HG03025 (cell line): ENCODE measurements at regions not wholly inside any gene's neighbourhood (a gene's known extent, or its start where the extent isn't known, plus 50 kb on each side); places are given as distances from the start of the nearest gene placed in this dataset.
"Not testable (repeated sequence)": the region's sequence is repeated elsewhere in the genome, so short reads cannot be mapped to it uniquely, and the experiment has no call there.

Experiments used
- ATAC-seq: cut with Tn5 transposase; IDR thresholded peaks from one replicate; pipeline ENCODE4 v1.9.1; 2021; ENCODE audit warnings: mild to moderate bottlenecking, moderate library complexity; ENCODE audit not compliant: unreplicated experiment, low FRiP score

DNA sequence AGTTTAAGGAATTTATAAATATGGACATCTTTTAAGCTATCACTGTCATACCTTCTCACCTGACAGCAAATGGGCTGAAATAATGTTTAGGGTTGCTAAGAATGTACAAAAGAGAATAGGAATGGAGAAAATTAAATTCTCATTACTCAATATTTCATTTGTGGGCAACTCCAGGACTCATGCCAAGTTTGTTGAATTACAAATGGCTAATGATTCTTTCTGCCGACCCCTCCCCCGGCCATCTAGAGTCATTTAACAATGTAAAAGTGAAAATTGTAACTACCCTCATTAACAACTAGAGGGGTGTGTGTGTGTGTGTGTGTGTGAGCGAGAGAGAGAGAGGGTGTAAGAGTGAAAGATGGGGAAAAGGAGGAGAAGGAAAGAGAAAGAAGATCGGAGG lies 708.5 kb upstream of the FAM98A start:
- ATAC-seq = no peak

DNA sequence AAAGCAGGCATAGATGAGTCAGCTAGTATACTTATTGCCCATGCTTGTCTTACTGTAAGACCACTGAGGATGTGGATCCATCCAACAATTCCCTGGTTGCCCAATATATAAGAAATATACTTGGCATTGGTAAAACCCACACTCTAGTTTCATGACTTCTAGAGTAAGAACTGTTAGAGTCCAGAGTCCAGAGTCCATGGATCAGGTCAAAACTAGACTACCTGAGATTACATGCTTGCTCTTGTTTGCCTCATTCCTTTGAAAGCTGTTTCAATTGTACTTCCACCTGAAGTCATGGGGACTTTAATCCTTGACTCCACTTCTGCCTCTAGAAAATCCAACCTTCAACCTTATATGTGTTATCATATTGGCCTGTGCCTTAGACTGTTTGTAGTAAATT lies 707.6 kb upstream of the FAM98A start:
- no peak for ATAC-seq

- no peak for ATAC-seq
These were observed 706.5 kb upstream of the FAM98A start for GRCh38 chr2:34305587-34305986.

DNA sequence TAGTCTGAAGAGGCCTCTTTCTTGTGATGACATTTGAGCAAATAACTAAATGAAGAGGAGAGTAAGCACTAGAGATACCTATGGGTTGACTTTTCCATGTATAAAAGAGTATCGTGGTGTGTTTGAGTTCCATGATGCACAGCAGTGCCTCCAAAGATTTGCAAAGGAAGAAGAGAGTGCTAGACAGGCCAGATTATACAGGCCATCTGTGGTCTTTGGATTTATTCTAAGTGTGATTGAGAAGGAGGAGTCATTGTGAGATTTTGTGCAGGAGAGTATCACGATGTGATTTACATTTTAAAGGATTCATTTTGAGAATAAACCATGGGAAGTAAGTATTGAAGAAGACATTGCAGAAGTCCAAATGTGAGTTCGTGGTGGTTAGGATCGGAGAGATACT lies 695.9 kb upstream of the FAM98A start:
- ATAC-seq = no peak

DNA sequence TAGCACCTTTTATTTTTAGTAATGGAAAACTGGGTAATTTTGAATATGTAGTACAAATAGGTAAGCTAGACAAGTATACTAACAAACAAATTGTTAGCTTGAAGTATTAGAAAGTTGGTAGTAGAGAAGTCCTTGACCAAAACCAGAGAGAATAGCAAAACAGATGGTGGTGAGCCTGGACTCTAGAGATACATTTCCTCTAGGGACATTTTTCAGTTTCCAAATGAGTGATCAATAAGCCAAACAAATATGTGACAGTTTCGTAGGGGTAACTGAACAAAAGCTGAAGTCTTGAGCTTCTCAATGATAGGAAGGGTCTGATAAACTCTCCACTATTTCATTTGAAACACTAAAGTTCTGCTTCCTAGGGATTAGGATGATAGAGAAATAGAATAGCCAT lies 692.0 kb upstream of the FAM98A start:
- no peak for ATAC-seq

GRCh38 chr2:34288016-34288415 lies 688.9 kb upstream of the FAM98A start:
- ATAC-seq = no peak

- ATAC-seq = no peak
These were observed 681.5 kb upstream of the FAM98A start for GRCh38 chr2:34280606-34281005.

- no peak for ATAC-seq
These were observed 668.0 kb upstream of the FAM98A start for GRCh38 chr2:34266908-34267697.

DNA sequence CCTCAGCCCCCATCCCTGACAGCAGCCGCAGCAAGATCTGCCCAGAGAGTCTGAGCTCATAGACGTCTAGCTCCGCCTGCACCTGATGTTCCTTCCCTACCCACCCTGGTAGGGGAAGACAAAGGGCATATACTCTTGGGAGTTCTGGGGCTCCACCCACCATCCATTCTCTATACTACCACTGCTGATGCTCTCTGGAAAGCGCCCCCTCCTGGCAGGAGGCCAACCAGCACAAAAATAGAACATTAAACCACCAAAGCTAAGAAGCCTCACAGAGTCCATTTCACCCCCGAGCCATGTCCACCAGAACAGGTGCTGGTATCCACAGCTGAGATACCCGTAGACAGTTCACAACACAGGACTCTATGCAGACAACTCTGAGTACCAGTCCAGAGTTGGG lies 662.6 kb upstream of the FAM98A start:
- no peak for ATAC-seq

- ATAC-seq = no peak
These were observed 655.3 kb upstream of the FAM98A start for GRCh38 chr2:34254272-34254878.

DNA sequence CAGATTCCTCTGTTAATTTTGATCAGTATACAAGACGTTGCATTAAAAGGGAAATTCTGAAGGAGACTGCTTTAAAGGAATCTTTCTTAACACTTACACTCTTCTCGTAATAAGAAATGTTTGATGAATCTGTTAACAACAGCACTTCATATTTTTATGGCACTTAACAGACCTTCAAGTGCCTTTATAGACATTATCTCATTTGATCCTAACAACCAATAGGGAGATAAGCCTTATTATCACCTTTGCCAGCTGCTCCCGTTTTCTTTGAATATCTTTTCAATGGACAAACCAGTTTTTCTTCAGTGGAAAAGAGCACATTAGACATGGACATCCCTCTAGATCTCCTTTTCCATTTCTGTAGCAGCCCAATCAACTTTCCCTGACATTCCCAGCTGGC lies 653.0 kb upstream of the FAM98A start:
- ATAC-seq = no peak

DNA sequence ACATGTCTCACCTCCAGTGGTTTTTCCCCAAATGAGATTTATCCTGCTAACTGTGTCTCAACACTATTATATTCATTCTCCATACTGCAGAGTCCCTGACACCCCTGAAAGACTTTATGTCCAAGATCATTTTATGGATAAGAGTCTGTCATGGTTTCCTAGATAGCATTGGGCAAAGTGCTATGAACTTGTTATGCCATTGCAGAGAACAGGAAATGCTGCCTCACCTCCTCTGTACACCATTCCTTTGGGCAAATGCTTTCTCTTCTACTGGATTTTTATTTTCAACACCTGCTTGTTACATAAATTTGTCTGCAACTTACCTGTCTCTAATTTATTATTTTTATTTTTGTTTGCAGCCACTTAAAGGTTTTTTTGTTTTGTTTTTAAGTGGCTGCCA lies 652.5 kb upstream of the FAM98A start:
- no peak for ATAC-seq

DNA sequence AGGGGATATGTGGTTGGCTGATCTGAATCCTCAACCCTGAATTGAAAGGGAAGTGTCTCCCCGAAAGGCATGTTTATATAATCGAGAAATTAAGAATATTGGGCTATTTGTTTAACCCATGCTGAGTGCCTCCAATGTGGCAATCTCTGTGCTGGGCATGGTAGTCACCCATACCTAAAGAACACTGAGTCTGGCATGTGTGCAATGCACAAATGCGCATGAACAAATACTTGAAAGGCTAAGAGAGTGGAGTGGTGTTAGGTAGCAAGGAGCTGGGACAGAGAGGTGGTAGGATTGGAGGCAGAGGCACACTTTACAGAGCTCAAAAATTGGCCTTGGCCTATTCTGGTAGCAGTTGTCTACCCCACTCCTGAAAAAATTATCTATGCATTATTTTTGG lies 645.1 kb upstream of the FAM98A start:
- ATAC-seq = no peak

DNA sequence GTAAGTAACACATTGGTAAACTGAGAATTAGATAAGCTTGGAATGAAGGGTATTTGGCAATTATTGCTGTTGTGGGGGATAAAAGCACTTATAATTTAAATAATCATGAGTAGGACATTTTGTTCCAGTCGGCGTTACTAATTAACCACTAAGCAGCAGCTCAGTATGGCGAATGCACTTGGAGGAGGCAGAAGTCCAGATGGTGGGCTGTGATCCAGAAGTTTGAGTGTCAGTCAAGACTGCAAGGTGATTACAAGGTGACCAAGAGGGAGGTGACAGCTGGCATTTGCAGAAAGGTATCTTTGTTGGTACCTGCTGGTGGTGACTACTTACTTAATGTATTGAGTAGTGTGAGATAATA lies 643.6 kb upstream of the FAM98A start:
- ATAC-seq = no peak

- ATAC-seq = no peak
These were observed 643.0 kb upstream of the FAM98A start for GRCh38 chr2:34241905-34242762.

GRCh38 chr2:34239511-34239910 lies 640.4 kb upstream of the FAM98A start:
- ATAC-seq = no peak

GRCh38 chr2:34234823-34235222 lies 635.7 kb upstream of the FAM98A start:
- ATAC-seq = no peak

GRCh38 chr2:34229998-34230397 lies 630.9 kb upstream of the FAM98A start:
- no peak for ATAC-seq

DNA sequence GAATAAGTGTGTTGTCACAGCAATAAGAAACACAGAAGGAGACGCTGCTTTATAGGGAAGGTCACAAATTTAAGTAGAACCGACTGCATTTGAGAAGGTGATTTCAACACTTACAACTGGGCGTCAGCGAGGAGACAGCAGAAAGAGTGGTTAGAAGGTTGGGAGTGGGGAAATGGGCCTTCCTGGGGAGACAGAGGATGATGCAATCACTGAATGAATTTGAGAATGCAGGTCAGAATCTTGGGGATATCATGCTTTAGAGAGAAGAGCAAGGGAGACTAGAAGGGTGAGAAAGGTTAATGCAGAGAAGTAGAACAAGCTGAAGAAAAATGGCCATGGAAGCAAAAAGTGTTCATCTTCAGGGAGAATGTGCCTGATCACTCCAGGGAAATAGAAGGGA lies 616.1 kb upstream of the FAM98A start:
- ATAC-seq = no peak

DNA sequence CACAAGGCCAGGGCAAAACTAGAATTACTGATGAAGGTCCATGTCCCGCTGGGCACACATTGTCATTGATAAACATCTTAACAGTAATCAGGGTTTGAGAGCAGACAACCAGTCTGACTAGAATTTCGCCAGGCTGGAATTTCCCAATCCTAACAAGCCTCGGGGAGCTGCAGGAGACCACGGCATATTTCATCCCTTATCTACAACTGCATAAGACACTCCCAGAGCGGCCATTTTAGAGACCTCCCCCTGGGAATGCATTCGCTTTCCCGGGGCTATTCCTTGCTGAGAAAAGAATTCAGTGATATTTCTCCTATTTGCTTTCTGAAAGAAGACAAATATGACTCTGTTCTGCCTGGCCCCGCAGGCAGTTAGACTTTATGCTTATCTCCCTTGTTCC lies 611.3 kb upstream of the FAM98A start:
- ATAC-seq = not testable (repeated sequence)

- no peak for ATAC-seq
These were observed 605.5 kb upstream of the FAM98A start for GRCh38 chr2:34204560-34204959.

DNA sequence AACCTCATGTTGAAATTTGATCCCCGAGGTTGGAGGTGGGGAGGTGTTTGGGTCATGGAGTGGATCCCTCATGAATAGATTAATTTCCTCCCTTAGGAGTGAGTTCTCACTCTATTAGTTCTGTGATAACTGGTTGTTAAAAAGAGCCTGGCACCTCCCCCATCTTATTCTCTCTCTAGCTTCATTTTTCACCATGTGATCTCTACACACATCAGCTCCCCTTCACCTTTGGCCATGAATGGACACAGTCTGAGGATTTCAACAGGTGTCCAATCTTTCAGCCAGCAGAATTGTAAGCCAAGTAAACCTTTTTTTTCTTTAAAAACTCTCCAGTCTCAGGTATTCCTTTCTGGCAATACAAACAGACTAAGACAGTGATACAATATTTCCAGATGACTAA lies 602.0 kb upstream of the FAM98A start:
- ATAC-seq = no peak
